Islet precursor cell (in vitro differentiated cells): ENCODE measurements at regions not wholly inside any gene's neighbourhood (a gene's known extent, or its start where the extent isn't known, plus 50 kb on each side); places are given as distances from the start of the nearest gene placed in this dataset.
"Not testable (repeated sequence)": the region's sequence is repeated elsewhere in the genome, so short reads cannot be mapped to it uniquely, and the experiment has no call there.

ENCODE experiments used
- DNase-seq: peaks from one replicate; pipeline ENCODE4 v3.0.0-alpha.2; 2018

DNA sequence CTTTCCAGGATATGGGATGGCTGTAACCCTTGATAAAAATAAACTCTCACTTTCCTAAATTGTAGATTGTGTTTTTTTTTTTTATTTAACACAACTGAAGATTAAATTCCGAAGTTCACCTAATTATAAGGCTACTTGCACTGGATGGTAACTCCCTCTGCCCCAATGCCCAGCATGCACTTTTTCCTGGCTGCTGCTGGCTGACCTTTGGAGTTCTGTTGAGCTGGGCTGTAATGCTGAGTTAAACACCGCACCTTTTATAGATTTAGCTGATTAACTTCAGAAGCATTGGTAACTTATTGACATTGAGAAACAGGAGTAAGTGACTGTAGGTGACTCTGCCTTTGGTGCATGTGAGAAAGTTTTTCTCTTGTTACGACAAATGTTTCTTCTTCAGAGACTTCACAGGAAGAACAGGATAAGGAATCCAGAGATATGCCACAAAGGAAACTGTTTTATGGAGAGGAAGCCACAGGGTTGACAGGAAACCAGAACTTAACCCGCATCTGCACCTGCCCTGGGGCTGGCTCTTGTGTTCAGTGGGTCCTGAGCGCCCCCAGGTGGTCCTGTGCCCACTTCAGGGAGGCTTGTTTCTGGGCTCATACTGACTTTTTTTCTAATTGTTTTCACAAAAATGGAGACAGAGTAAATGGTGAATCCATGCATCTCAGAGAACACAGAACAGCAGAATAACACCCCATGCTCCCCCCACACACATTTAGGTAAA lies 1240.3 kb downstream of the TMEM121 start:
- DNase-seq: not testable (repeated sequence)

DNA sequence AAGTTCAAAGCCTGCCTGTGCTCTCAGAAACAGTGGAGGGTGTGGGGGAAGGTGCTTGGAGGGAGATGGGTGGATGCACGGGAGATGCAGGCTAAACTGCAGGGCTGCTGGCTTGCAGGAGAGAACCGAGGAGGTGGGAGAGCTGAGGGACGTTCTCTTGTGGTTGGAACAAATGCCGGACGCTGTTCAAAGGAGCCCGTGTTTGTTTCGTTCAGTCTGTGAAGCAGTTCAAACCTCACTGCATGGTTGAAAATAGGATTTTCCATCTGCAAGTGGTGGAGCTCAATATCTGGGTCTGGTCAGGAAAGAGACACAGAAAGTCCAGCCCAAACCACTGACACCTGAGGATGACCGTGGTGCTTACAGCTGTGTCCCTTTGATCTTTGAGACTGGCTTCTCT lies 1241.8 kb downstream of the TMEM121 start:
- DNase-seq: not testable (repeated sequence)

DNA sequence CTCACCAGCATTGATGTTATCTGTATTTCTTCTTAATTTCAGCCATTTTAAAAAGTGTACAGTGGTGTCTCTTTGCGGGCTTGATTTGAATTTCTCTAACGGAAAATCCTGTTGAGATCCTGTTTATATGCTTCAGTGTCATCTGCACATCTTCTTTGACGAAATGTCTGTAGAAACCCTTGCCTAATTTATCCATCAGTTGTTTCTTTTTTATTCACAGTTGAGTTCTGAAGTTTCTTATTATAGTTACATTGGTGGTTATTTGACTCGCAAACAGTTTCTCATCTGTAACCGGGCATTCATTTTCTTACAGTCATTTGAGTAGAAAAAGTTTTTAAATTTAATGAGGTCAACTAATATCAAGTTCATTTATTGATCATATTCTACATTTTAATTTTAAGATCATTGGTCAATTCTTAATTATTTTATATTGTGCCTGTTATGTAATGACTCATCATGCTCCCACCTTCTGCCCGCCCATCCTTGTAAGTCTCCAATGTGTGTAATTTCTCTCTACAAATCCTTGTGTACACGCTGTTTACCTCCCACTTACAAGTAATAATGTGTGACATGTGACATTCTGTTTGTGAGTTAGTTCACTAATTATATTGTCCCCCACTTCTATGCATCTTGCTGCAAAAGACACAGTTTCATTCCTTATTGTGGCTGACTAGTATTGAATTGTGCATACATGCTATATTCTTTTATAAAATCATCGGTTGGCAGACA lies 1242.8 kb downstream of the TMEM121 start:
- not testable (repeated sequence) for DNase-seq

DNA sequence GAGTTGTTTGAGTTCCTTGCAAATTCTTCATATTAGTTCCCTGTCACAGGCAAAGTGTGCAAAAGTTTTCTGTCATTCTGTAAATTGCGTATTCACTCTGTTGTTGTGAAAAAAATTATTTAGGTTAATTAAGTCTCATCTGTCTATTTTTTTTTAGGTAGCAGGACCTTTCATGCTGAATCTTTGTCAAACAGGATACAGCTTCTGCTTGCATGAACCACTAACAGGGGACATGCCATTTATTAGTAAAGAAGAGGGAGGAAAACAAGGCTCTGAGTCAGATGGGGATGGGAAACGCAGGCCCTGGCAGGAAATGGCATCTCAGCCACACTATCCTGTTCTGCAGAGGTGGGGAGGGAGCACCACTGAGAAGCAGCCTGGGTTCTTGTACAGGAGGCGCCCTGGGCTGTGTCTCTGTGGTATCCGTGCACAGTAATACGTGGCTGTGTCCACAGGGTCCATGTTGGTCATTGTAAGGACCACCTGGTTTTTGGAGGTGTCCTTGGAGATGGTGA lies 1243.8 kb downstream of the TMEM121 start:
- DNase-seq: not testable (repeated sequence)

DNA sequence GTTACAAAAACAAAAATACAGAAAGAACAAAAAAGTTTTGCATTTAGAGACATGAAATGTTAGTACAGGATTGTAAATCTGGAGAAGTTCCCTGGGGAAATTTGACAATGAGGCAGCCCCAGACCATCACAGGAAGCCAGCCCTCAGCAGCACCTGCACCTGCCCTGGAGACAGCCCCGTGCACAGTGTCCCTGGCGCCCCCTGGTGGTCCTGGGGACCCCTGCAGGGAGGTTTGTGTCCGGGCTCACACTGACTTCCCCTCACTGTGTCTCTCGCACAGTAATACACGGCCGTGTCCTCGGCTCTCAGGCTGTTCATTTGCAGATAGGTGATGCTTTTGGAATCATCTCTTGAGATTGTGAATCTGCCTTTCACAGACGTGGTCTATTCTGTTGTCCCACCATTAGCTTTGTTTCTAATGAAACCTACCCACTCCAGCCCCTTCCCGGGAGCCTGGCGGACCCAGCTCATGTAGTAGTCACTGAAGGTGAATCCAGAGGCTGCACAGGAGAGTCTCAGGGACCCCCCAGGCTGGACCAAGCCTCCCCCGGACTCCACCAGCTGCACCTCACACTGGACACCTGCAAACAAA lies 1248.6 kb downstream of the TMEM121 start:
- not testable (repeated sequence) for DNase-seq

DNA sequence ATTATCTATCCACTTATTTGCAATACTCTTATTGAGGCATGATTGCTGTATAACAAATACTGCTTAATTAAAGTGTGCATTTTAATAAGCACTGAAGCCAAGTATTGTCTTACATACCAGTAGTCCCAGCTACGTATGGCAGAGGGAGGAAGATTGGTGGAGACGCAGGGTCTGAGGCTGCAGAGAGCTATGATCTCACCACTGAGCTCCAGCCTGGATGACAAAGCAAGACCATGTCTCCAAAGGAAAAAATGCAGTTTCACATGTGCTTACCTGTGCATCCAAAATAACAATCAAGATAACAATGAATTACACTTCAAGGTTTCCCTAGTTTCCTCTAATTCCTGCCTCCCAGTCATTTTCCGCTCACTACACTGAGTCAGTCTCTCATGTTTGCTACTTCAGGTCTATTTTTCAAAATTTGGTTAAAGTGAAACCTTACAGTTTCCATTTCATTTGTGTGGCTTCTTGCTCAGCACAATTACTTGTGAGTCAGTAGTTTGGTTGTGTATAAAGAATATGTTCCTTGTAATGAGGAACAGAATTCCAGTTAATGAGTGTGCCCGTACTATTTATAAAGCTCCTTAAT lies 1250.1 kb downstream of the TMEM121 start:
- DNase-seq: no peak

DNA sequence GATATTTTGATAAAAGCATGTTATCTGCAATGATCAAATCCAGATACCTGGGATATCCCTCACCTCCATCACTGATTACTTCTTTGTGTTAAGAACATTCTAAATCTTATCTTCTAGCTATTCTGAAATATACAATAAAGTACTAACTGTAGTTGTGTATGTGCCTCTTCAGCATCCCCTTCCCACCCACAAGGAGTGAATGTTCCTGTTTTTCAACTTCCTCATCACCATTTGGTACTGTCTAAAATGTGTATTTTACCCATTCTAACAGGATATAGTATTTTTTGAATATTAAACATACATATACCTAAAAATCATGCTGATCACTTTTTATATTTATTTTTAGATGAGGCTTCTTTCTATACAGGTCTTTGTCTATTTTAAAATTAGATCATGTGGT lies 1252.6 kb downstream of the TMEM121 start:
- DNase-seq: no peak

DNA sequence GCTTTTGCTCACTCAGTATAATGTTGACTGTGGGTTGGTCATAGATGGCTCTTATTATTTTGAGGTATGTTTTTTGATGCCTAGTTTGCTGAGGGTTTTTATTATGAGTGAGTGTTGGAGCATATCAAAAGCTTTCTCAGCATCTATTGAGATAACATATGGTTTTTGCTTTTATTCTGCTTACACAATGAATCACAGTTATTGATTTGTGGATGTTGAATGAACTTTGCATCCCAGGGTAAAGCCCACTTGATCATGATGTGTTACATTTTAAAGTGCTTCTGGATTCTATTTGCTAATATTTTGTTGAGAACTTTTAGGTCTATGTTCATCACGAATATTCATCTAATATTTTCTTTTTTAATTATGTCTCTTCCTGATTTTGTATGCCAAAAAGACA lies 1260.3 kb downstream of the TMEM121 start:
- no peak for DNase-seq

DNA sequence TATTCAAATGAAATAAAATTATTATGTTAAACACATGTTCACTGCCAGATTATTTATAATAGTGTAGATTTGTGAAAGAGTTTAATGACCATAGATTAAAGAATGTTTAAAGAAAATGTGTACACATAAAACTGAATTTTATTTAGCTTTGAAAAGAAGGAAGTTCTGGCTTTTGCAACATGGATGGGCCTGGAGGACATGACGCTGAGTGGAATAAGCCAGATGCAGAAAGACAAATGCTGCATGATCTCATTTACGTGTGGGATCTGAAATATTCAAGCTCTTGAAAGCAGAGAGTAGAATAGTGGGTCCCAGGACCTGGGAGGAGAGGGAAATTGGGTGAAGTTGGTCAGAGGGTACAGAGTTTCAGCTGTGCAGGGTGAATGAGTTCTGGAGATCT lies 1261.2 kb downstream of the TMEM121 start:
- no peak for DNase-seq

DNA sequence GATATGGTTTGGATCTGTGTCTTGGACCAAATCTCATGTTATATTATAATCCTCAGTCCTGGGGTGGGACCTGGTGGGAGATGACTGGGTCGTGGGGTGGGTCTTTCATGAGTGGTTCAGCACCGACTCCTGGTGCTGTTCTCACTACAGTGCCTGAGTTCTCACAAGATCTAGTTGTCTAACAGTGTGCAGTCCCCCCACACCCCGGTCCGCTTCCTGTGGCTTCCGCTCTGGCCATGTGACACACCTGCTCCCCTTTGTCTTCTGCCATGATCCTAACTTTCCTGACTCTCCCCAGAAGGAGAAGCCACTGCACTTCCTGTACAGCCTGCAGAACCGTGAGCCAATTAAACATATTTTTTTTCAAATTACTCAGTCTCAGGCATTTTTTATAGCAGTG lies 1262.2 kb downstream of the TMEM121 start:
- no peak for DNase-seq

DNA sequence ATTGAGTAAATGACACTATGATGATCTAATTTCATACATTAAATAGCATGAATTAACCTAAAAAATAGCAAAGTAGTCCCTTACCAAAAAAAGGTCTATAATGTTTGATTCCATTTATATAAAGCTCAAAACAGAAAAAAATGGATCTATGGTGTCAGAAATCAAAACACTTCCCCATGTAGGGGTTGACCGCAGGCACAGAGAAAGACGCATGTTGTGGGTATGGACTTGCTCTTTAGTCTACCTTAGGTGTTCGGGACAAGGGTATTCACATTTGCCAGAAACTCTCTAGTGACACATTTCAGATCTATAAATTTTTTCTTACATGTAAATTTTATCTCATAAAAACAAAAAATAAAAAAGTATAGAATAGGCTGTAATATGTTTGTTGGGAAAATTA lies 1262.9 kb downstream of the TMEM121 start:
- DNase-seq: no peak

DNA sequence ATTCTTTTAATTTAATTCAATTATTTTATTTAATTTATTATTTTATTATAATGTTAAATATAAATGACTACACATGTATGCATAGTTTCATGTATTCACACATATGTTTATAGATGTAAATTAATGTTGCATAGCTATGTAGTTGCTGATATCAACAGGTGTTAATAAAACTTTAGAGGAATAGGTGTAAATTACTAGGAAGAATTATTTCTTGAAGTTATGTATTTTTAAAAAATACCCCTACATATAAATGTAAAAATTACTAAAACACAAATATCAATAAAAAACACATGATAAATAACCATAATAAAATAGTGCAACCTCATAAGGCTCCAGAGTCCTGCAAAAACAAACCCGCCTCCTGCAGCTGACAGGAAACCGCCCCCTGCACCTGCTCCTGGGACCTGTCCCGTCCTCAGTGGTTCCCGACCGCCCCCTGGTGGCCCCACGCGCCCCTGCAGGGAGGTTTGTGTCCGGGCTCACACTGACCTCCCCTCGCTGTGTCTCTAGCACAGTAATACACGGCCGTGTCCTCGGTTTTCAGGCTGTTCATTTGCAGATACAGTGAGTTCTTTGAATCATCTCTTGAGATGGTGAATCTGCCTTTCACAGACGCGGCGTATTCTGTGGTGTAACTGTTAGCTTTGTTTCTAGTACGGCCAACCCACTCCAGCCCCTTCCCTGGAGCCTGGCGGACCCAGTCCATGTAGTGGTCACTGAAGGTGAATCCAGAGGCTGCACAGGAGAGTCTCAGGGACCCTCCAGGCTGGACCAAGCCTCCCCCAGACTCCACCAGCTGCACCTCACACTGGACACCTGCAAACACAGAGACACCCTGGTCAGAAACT lies 1264.0 kb downstream of the TMEM121 start:
- no peak for DNase-seq

DNA sequence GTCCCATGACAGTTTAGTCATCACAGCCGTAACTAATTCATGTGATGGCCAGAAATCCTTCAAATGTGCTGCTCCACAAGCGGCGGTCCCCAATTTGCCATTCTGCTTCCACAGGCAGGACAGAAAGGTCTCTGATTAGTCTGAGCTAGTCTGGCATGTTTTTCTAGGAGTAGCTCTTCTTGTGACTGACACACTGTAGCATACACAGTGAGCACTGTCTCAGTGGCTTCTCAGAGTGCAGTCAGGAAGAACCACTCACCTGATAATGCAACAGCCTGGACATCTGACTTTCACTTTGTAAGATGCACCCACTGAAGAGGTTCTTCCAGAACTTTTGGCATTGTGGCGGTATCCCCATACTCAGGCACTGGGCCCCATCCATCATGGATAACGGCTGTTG lies 1266.2 kb downstream of the TMEM121 start:
- DNase-seq: no peak

DNA sequence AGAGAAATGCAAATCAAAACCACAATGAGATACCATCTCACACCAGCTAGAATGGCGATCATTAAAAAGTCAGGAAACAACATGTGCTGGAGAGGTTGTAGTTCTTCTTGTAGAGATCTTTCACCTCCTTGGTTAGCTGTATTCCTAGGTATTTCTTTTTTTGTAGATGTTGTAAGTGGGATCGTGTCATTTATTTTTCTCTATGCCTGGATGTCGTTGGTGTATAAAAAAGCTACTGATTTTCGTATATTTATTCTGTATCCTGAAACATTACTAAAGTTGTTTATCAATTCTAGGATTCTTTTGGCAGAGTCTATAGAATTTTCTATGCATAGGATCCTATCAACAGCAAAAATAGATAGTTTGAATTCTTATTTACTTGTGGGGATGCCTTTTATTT lies 1271.8 kb downstream of the TMEM121 start:
- not testable (repeated sequence) for DNase-seq

DNA sequence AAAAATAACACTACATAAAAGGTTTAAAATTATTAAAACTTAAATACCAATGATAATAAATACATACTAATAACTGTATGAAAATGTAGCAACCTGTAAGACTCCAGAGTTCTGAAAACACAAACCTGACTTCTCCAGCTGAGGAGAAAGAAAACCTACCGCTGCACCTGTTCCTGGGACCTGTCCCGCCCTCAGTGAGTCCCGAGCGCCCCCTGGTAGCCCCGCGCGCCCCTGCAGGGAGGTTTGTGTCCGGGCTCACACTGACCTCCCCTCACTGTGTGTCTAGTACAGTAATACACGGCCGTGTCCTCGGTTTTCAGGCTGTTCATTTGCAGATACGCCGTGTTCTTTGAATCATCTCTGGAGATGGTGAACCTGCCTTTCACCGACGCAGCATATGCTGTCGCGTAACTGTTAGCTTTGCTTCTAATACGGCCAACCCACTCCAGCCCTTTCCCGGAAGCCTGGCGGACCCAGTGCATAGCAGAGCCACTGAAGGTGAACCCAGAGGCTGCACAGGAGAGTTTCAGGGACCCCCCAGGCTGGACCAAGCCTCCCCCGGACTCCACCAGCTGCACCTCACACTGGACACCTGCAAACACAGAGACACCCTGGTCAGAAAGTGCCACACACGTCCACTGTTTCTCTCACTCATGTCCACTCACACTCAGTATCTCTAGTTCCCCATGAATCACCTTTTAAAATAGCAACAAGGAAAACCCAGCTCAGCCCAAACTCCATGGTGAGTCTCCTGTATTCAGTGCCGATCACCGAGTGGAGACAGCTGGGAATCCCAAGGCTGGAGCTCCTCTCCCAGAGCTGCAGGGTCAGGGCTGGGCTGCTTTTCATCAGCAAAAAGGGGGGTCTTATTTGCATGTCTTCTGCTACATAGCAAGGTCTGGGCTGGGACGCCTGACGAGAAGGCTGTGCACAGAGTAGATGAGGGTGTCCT lies 1276.3 kb downstream of the TMEM121 start:
- no peak for DNase-seq

DNA sequence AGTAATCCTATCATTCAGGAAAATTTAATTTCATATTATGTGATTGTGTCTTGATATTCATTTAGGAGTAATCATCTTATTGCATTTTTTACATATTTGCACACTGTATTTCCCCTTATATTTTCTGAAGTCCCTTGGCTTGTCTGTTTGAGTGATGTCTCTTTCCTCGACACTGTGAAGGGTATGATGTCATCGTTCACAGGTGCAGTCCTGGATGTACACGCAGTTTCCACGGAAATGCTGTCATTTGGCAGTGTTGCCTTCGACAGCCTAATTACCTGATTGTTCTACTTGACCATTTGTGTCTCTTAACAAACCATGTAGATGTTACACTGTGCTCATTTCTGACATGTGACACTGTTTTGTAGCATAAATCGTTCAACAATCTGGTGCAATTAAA lies 1277.0 kb downstream of the TMEM121 start:
- no peak for DNase-seq

DNA sequence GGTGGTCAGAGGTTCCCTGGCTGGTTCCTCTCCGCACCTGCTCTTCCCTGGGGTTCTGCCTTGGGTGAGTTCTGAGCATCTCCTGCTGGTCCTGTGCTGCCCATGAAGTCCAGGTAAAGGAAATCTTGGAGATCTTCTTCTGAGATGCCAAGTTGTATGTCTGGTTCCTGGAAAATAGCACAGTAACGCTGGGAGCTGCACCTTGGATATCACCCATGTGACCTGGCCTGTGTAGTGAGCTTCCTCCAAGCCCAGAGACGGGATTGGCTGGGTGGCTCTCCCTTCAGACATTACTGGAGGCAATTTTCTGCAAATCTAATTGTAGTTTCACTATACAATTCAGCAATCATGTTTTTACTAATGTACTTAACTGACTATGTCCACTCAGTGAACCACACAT lies 1281.1 kb downstream of the TMEM121 start:
- no peak for DNase-seq

DNA sequence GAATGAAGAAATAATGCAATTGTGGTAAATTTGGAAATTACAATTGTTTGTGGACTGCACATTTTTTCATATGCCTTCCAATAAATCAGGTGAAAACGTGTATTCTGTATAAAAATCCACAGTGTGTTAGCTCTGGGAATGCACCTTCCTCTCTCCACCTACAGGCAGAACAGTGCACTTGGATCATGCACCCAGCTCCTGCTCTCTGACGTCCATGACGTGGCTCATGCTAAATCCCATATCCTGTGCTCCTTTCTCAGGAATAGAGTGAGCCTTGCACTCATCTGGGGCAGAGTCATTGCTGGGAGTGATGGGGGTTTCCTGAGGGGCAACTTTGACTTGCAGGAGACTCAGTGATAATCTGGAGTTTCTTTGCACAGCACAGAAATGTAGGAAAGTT lies 1282.1 kb downstream of the TMEM121 start:
- no peak for DNase-seq

DNA sequence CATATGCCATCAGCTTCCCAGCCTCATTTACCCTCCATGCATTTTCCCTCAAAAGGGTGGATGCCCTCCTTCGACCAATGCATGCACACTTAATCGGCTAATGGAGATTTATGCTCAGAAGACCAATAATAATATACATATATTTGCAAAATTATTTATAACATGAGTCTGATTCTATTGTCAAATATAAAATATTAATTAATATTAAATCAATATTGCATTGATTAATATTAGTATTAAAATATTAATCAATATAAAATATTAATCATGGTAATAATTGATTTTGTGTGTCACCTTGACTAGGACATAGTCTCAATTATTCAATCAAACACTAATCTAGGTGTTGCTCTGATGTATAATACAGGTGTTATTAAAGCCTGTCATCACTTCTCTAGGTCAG lies 1282.5 kb downstream of the TMEM121 start:
- no peak for DNase-seq

DNA sequence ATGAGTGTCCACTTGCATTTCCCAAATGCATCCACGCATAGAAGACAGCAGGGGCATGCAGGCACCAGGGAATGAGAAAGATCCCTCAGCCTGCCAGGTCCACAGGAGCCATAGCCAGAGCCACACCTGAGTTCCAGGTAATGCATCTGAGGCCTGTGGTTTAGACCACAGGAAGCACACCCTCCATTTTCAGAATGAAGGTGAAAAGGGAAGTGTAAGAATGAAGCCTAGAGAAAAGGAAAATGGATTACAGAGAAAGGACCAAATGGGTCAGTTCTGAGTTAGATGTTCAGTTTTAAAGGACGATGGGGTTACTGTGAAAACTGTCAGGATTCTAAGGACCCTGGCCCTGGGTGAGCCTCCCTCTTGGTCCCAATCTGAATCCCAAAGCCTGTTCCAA lies 1283.2 kb downstream of the TMEM121 start:
- DNase-seq: no peak

DNA sequence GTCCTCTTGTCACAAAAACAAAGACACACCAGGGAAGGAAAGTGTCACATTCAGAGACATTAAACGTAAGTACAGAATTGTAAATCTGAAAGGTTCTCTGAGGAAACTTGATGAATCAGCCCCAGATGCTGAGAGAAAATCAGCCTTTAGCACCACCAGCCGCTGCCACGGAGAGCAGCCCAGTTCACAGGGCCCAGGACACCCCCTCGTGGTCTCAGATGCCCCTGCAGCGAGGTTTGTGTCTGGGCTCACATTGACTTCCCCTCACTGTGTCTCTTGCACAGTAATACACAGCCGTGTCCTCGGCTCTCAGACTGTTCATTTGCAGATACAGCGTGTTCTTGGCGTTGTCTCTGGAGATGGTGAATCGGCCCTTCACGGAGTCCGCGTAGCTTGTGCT lies 1283.8 kb downstream of the TMEM121 start:
- DNase-seq: not testable (repeated sequence)
